ENCODE measurements at regions not wholly inside any gene's neighbourhood (a gene's known extent, or its start where the extent isn't known, plus 50 kb on each side); places are given as distances from the start of the nearest gene placed in this dataset.

DNA sequence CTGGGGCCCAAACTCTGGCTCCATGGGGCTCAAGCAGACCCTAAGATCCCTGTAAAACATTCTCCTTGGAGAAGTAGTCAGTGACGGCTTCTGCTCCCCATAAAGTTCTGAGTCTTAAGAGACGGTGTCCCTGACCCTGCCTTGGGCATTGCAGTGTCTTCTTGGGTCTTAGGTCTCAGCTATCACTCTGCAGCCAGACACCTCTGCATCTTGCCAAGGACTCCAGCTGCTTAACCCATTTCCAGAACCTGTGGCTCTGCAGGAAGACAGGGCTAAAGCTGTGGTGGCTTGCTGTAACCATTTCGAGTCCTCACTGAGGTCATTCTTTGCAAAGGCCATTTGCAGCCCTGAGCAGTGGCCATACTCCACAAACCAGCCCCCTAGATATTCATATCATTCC is 337.1 kb upstream of the ZMIZ1 start:
- Histone ChIP-seq H3K4me3 (no peak overlapping the region), H3K4me1 (no peaks in the 10 kb centered on the region), H3K27me3 (no peaks in the 10 kb centered on the region), H3K9me3 (no peaks in the 10 kb centered on the region), H3K27ac (no peak overlapping the region), H3K36me3 (ENCODE audit: low read depth, missing control alignments) (no peaks in the 10 kb centered on the region)
- intact Hi-C loops (cut with DNase I; ENCODE audit: low total_unique reads) = no loop called here
- WGBS, 2 donors = 63 to 90% methylated on average over 2 to 3 of the region's 3 CpGs
- no peak for DNase-seq
- TF ChIP-seq, protein P1, sequence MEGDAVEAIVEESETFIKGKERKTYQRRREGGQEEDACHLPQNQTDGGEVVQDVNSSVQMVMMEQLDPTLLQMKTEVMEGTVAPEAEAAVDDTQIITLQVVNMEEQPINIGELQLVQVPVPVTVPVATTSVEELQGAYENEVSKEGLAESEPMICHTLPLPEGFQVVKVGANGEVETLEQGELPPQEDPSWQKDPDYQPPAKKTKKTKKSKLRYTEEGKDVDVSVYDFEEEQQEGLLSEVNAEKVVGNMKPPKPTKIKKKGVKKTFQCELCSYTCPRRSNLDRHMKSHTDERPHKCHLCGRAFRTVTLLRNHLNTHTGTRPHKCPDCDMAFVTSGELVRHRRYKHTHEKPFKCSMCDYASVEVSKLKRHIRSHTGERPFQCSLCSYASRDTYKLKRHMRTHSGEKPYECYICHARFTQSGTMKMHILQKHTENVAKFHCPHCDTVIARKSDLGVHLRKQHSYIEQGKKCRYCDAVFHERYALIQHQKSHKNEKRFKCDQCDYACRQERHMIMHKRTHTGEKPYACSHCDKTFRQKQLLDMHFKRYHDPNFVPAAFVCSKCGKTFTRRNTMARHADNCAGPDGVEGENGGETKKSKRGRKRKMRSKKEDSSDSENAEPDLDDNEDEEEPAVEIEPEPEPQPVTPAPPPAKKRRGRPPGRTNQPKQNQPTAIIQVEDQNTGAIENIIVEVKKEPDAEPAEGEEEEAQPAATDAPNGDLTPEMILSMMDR (IDR thresholded peaks at IDR 0.05) = no peak
- TF ChIP-seq POLR2A (IDR thresholded peaks at IDR 0.05) = no peak

DNA sequence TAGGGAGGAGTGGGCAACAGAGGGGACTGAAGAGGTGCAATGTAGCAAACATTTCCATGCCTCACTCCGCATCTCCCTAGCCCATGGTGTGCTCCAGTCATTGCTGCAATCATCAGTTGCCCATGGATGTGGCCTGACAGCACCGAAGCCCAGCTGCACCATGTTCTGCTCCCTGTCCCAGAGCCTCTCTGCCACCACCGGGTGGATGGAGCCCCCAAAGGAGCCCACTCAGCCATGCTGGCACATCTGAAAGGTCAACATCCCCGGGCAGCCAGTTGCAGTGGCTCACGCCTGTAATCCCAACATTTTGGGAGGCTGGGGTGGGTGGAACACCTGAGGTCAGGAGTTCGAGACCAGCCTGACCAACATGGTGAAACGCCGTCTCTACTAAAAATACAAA is 336.4 kb upstream of the ZMIZ1 start:
- 95% methylated on average over 8 of the region's 8 CpGs for WGBS, 2 donors
- Histone ChIP-seq H3K27ac (no peak overlapping the region), H3K9me3 (no peaks in the 10 kb centered on the region), H3K36me3 (ENCODE audit: low read depth, missing control alignments) (no peaks in the 10 kb centered on the region), H3K27me3 (no peaks in the 10 kb centered on the region), H3K4me3 (no peak overlapping the region), H3K4me1 (no peaks in the 10 kb centered on the region)
- no peak for TF ChIP-seq POLR2A (IDR thresholded peaks at IDR 0.05)
- TF ChIP-seq, protein P1 (IDR thresholded peaks at IDR 0.05) = no peak
- DNase-seq = no peak
- intact Hi-C loops (cut with DNase I; ENCODE audit: low total_unique reads) = no loop called here

DNA sequence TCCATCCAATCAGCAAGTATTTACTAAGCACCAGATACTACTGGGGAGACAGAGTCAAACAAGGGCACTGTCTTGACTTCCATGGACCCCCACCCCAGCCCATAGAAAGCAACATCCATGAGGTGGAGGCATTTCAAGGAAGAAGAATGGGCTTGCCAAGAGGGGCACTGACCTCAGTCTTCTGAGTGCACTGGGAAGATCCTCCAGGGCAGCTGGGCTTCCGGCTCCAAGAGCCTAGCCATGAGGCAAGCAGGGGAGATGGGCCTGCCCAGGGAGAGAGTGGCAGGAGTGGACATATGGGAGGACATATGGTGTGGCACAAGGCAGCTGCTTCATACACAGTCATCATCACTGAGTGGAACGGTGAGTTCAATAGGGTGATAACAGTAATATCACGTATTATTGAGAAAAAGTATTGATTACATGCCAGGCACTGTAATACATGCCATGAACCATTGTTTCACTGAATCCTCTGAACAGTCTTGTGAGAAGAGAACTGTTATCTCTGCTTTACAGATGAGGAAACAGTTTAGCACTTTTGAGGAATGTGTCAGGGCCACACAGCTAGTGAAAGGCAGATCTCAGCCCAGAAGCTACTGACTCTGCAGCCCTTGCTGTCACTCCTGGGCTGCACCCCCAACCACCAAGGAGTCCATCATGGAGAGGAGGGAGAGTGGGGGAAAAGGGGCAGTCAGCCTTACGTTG is 331.7 kb upstream of the ZMIZ1 start:
- Histone ChIP-seq H3K27ac (no peak overlapping the region), H3K4me3 (no peak overlapping the region), H3K9me3 (no peaks in the 10 kb centered on the region), H3K36me3 (ENCODE audit: low read depth, missing control alignments) (no peaks in the 10 kb centered on the region), H3K4me1 (peaks cover 1% of the 10 kb centered on the region), H3K27me3 (no peaks in the 10 kb centered on the region)
- intact Hi-C loops (cut with DNase I; ENCODE audit: low total_unique reads) = no loop called here
- DNase-seq = no peak
- WGBS, 2 donors = 66 to 76% methylated on average over 4 of the region's 4 CpGs
- TF ChIP-seq POLR2A (IDR thresholded peaks at IDR 0.05) = no peak
- TF ChIP-seq, protein P1 (IDR thresholded peaks at IDR 0.05) = no peak

DNA sequence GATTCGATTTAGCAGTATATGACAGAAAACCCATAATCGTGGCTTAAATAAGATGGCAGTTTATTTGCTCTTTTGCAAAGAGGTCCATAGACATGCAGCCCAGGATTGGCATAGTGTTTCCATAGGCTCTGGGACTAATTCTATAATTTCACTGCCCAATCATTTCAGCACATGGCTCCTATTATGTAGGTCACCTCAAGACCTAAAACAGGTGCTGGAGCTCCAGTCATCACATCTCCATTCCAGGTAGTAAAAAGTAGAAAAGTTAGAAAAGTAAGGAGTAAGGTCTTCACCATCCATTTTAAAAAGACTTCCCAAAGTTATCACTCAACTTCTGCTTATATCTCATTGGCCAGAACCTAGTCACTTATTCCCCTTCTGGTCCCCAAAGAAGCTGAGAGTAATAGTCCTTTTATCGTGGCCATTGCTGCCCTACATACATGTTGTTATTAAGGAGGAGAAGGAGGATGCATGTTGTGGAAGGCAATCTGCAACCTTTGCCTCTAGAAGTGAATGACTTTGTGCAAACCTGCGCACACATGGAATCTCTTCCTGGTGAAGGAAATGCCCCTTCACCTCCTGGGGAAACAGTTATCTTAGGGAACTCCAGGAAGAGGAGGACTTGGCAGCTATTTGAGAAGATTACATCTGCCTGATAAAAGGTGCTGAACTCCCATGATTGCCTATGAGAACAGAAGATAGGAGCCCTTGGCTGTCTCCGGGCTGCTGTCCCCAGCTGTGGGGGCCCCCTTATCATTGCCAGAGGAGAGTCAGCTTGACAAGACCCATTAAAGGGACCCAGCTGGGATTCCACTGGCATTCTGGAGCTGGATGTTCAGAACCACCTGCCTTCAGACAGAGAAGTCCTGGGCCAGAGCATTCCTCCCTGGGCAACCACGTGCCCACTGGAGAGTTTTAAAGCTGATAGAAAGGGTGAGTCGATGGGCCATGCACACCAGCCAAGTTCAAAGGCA is 330.6 kb upstream of the ZMIZ1 start:
- Histone ChIP-seq H3K27ac (no peak overlapping the region), H3K4me1 (peaks cover 10% of the 10 kb centered on the region), H3K4me3 (no peak overlapping the region), H3K27me3 (no peaks in the 10 kb centered on the region), H3K9me3 (no peaks in the 10 kb centered on the region), H3K36me3 (ENCODE audit: low read depth, missing control alignments) (no peaks in the 10 kb centered on the region)
- no peak for TF ChIP-seq POLR2A (IDR thresholded peaks at IDR 0.05)
- TF ChIP-seq, protein P1 (IDR thresholded peaks at IDR 0.05) = no peak
- WGBS, 2 donors = 72 to 75% methylated on average over 6 to 7 of the region's 7 CpGs
- no peak for DNase-seq
- intact Hi-C loops (cut with DNase I; ENCODE audit: low total_unique reads) = no loop called here

All from testis (tissue), 2 donors.